Heart left ventricle (tissue), 13 donors: ENCODE measurements at regions not wholly inside any gene's neighbourhood (a gene's known extent, or its start where the extent isn't known, plus 50 kb on each side); places are given as distances from the start of the nearest gene placed in this dataset.

Experiments used
- POLR2A ChIP-seq, 2 donors: fragments of 450-650 bp; IDR thresholded peaks; one replicate each; pipeline ENCODE4 v1.6.1; 2017; ENCODE audit warnings: antibody characterized with exemption in 2 of 2, mild to moderate bottlenecking in 2 of 2, moderate library complexity in 2 of 2
- TF ChIP-seq, protein P1 (sequence below), 12 donors: fragments of 200-600 bp; sonication (generic) in 4 of 12; IDR thresholded peaks; one replicate each; pipeline versions ENCODE4 v1.5.0 to v1.8.0; 2018 to 2022; ENCODE audit warnings: antibody characterized with exemption in 12 of 12, mild to moderate bottlenecking in 5 of 12
- donor health status: ischemic (EF 13 %, LVEDD 7.1; RV severe dilation, severe dysfunction).
- donor health status: DM: no; HTN: yes; CAD: no.
- donor health status: DM: no; HTN: no; CAD: no.
- donor health status: ischemic (EF 25% LVEDD 6.9; RV normal size, moderate dysfunction).
- donor health status: ischemic (EF 25% LVEDD 5.7; RV mildly dilated, moderate dysfunction).
- donor health status: ischemic (EF 35%, LVEDD 5.7; RV mildly dilated, moderate dysfunction).
- donor health status: nonischemic (EF 11% LVEDD 7.7; RV severe dilation, severe dysfunction).
- donor health status: DM: yes; HTN: yes; CAD: no.
- donor health status: PGD.
- donor health status: ischemic (EF 29% LVEDD 5.4; RV normal size, mild dysfunction).
- donor health status: nonischemic (EF 23%, LVEDD 6.1; RV moderate dilation, normal function).

GRCh38 chr1:216890871-216891270 is 167.6 kb upstream of the ESRRG start:
- TF ChIP-seq, protein P1, sequence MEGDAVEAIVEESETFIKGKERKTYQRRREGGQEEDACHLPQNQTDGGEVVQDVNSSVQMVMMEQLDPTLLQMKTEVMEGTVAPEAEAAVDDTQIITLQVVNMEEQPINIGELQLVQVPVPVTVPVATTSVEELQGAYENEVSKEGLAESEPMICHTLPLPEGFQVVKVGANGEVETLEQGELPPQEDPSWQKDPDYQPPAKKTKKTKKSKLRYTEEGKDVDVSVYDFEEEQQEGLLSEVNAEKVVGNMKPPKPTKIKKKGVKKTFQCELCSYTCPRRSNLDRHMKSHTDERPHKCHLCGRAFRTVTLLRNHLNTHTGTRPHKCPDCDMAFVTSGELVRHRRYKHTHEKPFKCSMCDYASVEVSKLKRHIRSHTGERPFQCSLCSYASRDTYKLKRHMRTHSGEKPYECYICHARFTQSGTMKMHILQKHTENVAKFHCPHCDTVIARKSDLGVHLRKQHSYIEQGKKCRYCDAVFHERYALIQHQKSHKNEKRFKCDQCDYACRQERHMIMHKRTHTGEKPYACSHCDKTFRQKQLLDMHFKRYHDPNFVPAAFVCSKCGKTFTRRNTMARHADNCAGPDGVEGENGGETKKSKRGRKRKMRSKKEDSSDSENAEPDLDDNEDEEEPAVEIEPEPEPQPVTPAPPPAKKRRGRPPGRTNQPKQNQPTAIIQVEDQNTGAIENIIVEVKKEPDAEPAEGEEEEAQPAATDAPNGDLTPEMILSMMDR (IDR thresholded peaks at IDR 0.05), result no peak
- TF ChIP-seq POLR2A (IDR thresholded peaks at IDR 0.05), result no peak
